ENCODE measurements at regions not wholly inside any gene's neighbourhood (a gene's known extent, or its start where the extent isn't known, plus 50 kb on each side); places are given as distances from the start of the nearest gene placed in this dataset.

- no peak overlapping the region for H2BK120ac ChIP-seq (ENCODE audit: low read depth, low read length)
- H3K79me1 ChIP-seq (replicated peaks; ENCODE audit: low read length, poor library complexity, severe bottlenecking) = no peaks in the 10 kb centered on the region
- H3K9ac ChIP-seq (ENCODE audit: low read length) = no peak overlapping the region
- no peak overlapping the region for H2BK15ac ChIP-seq (ENCODE audit: low read depth, poor library complexity, severe bottlenecking)
- no peak for DNase-seq
- H2AK5ac ChIP-seq (ENCODE audit: low read length, severe bottlenecking) = no peak overlapping the region
- no peak overlapping the region for H3K14ac ChIP-seq (ENCODE audit: low read length in 2 of 2)
- H4K91ac ChIP-seq (ENCODE audit: low read length) = no peak overlapping the region
- H3K4me3 ChIP-seq (ENCODE audit: insufficient read depth in 1 of 2, low read depth in 1 of 2, low read length in 2 of 2) = no peak overlapping the region
- H2BK5ac ChIP-seq (ENCODE audit: low read depth, low read length, poor library complexity, severe bottlenecking) = no peak overlapping the region
- H3K4me2 ChIP-seq (ENCODE audit: low read length, poor library complexity, severe bottlenecking) = no peak overlapping the region
- no peak overlapping the region for H3K27ac ChIP-seq (ENCODE audit: low read length, poor library complexity, severe bottlenecking)
- H3K18ac ChIP-seq (ENCODE audit: low read depth in 1 of 2, low read length in 2 of 2) = no peak overlapping the region
- 88% methylated on average over 1 of the region's 1 CpG for WGBS
- H3K27me3 ChIP-seq (ENCODE audit: control insufficient read depth in 1 of 2, insufficient read depth in 1 of 2, low read length in 2 of 2) = peaks cover 0 to 6% of the 10 kb centered on the region in 2 experiments
- no peaks in the 10 kb centered on the region for H3K4me1 ChIP-seq (ENCODE audit: control insufficient read depth, insufficient read depth, low read depth, low read length)
- no peaks in the 10 kb centered on the region for H3K36me3 ChIP-seq (ENCODE audit: control insufficient read depth in 1 of 2, insufficient read depth in 2 of 2, low read depth in 1 of 2, low read length in 2 of 2)
- H3K23ac ChIP-seq (ENCODE audit: low read length in 2 of 2) = no peak overlapping the region
- no peaks in the 10 kb centered on the region for H3K9me3 ChIP-seq (ENCODE audit: control insufficient read depth, low read length)
- H3K4ac ChIP-seq (ENCODE audit: low read depth in 1 of 2, low read length in 2 of 2) = no peak overlapping the region
- no peak overlapping the region for H2AFZ ChIP-seq (ENCODE audit: low read depth, low read length)
- no peak overlapping the region for H2BK12ac ChIP-seq (ENCODE audit: low read length in 2 of 2)
- H4K8ac ChIP-seq (ENCODE audit: low read length) = no peak overlapping the region
These were observed 123.8 kb upstream of the KLF4 start for GRCh38 chr9:107613321-107613720.

GRCh38 chr9:107612136-107612535, 122.6 kb upstream of the KLF4 start:
- no peak overlapping the region for H3K9ac ChIP-seq (ENCODE audit: low read length)
- no peaks in the 10 kb centered on the region for H3K79me1 ChIP-seq (replicated peaks; ENCODE audit: low read length, poor library complexity, severe bottlenecking)
- no peak overlapping the region for H3K27ac ChIP-seq (ENCODE audit: low read length, poor library complexity, severe bottlenecking)
- no peak overlapping the region for H2BK5ac ChIP-seq (ENCODE audit: low read depth, low read length, poor library complexity, severe bottlenecking)
- H4K91ac ChIP-seq (ENCODE audit: low read length) = no peak overlapping the region
- H3K4me3 ChIP-seq (ENCODE audit: insufficient read depth in 1 of 2, low read depth in 1 of 2, low read length in 2 of 2) = no peak overlapping the region
- peaks cover 0 to 6% of the 10 kb centered on the region in 2 experiments for H3K27me3 ChIP-seq (ENCODE audit: control insufficient read depth in 1 of 2, insufficient read depth in 1 of 2, low read length in 2 of 2)
- H2AFZ ChIP-seq (ENCODE audit: low read depth, low read length) = no peak overlapping the region
- no peaks in the 10 kb centered on the region for H3K9me3 ChIP-seq (ENCODE audit: control insufficient read depth, low read length)
- no peak overlapping the region for H3K18ac ChIP-seq (ENCODE audit: low read depth in 1 of 2, low read length in 2 of 2)
- H3K36me3 ChIP-seq (ENCODE audit: control insufficient read depth in 1 of 2, insufficient read depth in 2 of 2, low read depth in 1 of 2, low read length in 2 of 2) = no peaks in the 10 kb centered on the region
- H2BK120ac ChIP-seq (ENCODE audit: low read depth, low read length) = no peak overlapping the region
- DNase-seq = no peak
- H3K4me1 ChIP-seq (ENCODE audit: control insufficient read depth, insufficient read depth, low read depth, low read length) = no peaks in the 10 kb centered on the region
- WGBS = 79% methylated on average over 5 of the region's 5 CpGs
- H3K14ac ChIP-seq (ENCODE audit: low read length in 2 of 2) = no peak overlapping the region
- H4K8ac ChIP-seq (ENCODE audit: low read length) = no peak overlapping the region
- no peak overlapping the region for H2BK12ac ChIP-seq (ENCODE audit: low read length in 2 of 2)
- no peak overlapping the region for H2AK5ac ChIP-seq (ENCODE audit: low read length, severe bottlenecking)
- no peak overlapping the region for H3K23ac ChIP-seq (ENCODE audit: low read length in 2 of 2)
- no peak overlapping the region for H3K4me2 ChIP-seq (ENCODE audit: low read length, poor library complexity, severe bottlenecking)
- no peak overlapping the region for H2BK15ac ChIP-seq (ENCODE audit: low read depth, poor library complexity, severe bottlenecking)
- H3K4ac ChIP-seq (ENCODE audit: low read depth in 1 of 2, low read length in 2 of 2) = no peak overlapping the region

- H2BK12ac ChIP-seq (ENCODE audit: low read length in 2 of 2) = no peak overlapping the region
- no peak overlapping the region for H3K23ac ChIP-seq (ENCODE audit: low read length in 2 of 2)
- no peak overlapping the region for H4K8ac ChIP-seq (ENCODE audit: low read length)
- WGBS = 100% methylated on average over 2 of the region's 2 CpGs
- no peak overlapping the region for H2AFZ ChIP-seq (ENCODE audit: low read depth, low read length)
- H3K9ac ChIP-seq (ENCODE audit: low read length) = no peak overlapping the region
- no peak overlapping the region for H3K18ac ChIP-seq (ENCODE audit: low read depth in 1 of 2, low read length in 2 of 2)
- H3K4me2 ChIP-seq (ENCODE audit: low read length, poor library complexity, severe bottlenecking) = no peak overlapping the region
- H3K4me3 ChIP-seq (ENCODE audit: insufficient read depth in 1 of 2, low read depth in 1 of 2, low read length in 2 of 2) = no peak overlapping the region
- H3K14ac ChIP-seq (ENCODE audit: low read length in 2 of 2) = no peak overlapping the region
- H3K4me1 ChIP-seq (ENCODE audit: control insufficient read depth, insufficient read depth, low read depth, low read length) = no peaks in the 10 kb centered on the region
- no peak overlapping the region for H2BK15ac ChIP-seq (ENCODE audit: low read depth, poor library complexity, severe bottlenecking)
- H3K27me3 ChIP-seq (ENCODE audit: control insufficient read depth in 1 of 2, insufficient read depth in 1 of 2, low read length in 2 of 2) = peaks cover 0 to 6% of the 10 kb centered on the region in 2 experiments
- H2BK5ac ChIP-seq (ENCODE audit: low read depth, low read length, poor library complexity, severe bottlenecking) = no peak overlapping the region
- H3K27ac ChIP-seq (ENCODE audit: low read length, poor library complexity, severe bottlenecking) = no peak overlapping the region
- H4K91ac ChIP-seq (ENCODE audit: low read length) = no peak overlapping the region
- H3K79me1 ChIP-seq (replicated peaks; ENCODE audit: low read length, poor library complexity, severe bottlenecking) = no peaks in the 10 kb centered on the region
- no peak overlapping the region for H2BK120ac ChIP-seq (ENCODE audit: low read depth, low read length)
- no peak overlapping the region for H2AK5ac ChIP-seq (ENCODE audit: low read length, severe bottlenecking)
- no peak for DNase-seq
- H3K4ac ChIP-seq (ENCODE audit: low read depth in 1 of 2, low read length in 2 of 2) = no peak overlapping the region
- H3K36me3 ChIP-seq (ENCODE audit: control insufficient read depth in 1 of 2, insufficient read depth in 2 of 2, low read depth in 1 of 2, low read length in 2 of 2) = no peaks in the 10 kb centered on the region
- no peaks in the 10 kb centered on the region for H3K9me3 ChIP-seq (ENCODE audit: control insufficient read depth, low read length)
These were observed 120.0 kb upstream of the KLF4 start for GRCh38 chr9:107609547-107609946.

- Histone ChIP-seq H3K9ac (ENCODE audit: low read length) (no peak overlapping the region), H3K4me3 (ENCODE audit: insufficient read depth in 1 of 2, low read depth in 1 of 2, low read length in 2 of 2) (no peak overlapping the region), H2BK12ac (ENCODE audit: low read length in 2 of 2) (no peak overlapping the region), H3K23ac (ENCODE audit: low read length in 2 of 2) (no peak overlapping the region), H3K9me3 (ENCODE audit: control insufficient read depth, low read length) (no peaks in the 10 kb centered on the region), H3K18ac (ENCODE audit: low read depth in 1 of 2, low read length in 2 of 2) (no peak overlapping the region), H2AK5ac (ENCODE audit: low read length, severe bottlenecking) (no peak overlapping the region), H2BK15ac (ENCODE audit: low read depth, poor library complexity, severe bottlenecking) (no peak overlapping the region), H3K36me3 (ENCODE audit: control insufficient read depth in 1 of 2, insufficient read depth in 2 of 2, low read depth in 1 of 2, low read length in 2 of 2) (no peaks in the 10 kb centered on the region), H3K4ac (ENCODE audit: low read depth in 1 of 2, low read length in 2 of 2) (no peak overlapping the region), H3K4me1 (ENCODE audit: control insufficient read depth, insufficient read depth, low read depth, low read length) (no peaks in the 10 kb centered on the region), H4K91ac (ENCODE audit: low read length) (no peak overlapping the region), H3K4me2 (ENCODE audit: low read length, poor library complexity, severe bottlenecking) (no peak overlapping the region), H4K8ac (ENCODE audit: low read length) (no peak overlapping the region), H2BK120ac (ENCODE audit: low read depth, low read length) (no peak overlapping the region), H3K14ac (ENCODE audit: low read length in 2 of 2) (no peak overlapping the region), H2BK5ac (ENCODE audit: low read depth, low read length, poor library complexity, severe bottlenecking) (no peak overlapping the region), H3K27me3 (ENCODE audit: control insufficient read depth in 1 of 2, insufficient read depth in 1 of 2, low read length in 2 of 2) (peaks cover 0 to 6% of the 10 kb centered on the region in 2 experiments), H3K79me1 (replicated peaks; ENCODE audit: low read length, poor library complexity, severe bottlenecking) (no peaks in the 10 kb centered on the region), H2AFZ (ENCODE audit: low read depth, low read length) (no peak overlapping the region), H3K27ac (ENCODE audit: low read length, poor library complexity, severe bottlenecking) (no peak overlapping the region)
- DNase-seq = no peak
- WGBS = 94% methylated on average over 7 of the region's 8 CpGs
These were observed 116.7 kb upstream of the KLF4 start for GRCh38 chr9:107606149-107606790.
